K562 (cell line): ENCODE measurements at regions not wholly inside any gene's neighbourhood (a gene's known extent, or its start where the extent isn't known, plus 50 kb on each side); places are given as distances from the start of the nearest gene placed in this dataset.

Experiments used
- CHD4 ChIP-seq: fragments of 200-600 bp; sonication (generic); IDR thresholded peaks from 3 replicates; pipeline ENCODE4 v1.6.1; 2012; ENCODE audit warnings: low read depth, mild to moderate bottlenecking, mixed read lengths, low read length, inconsistent platforms; ENCODE audit not compliant: insufficient read depth, insufficient replicate concordance, poor library complexity, severe bottlenecking
- CTCF ChIP-seq, 3 experiments: IDR thresholded peaks in 2 of 3; conservative IDR thresholded peaks in 1 of 3; 2 replicates each; pipeline ENCODE4 v1.5.1; 2011 to 2012; ENCODE audit warnings: low read length in 3 of 3, mild to moderate bottlenecking in 3 of 3, control low read depth in 2 of 3, improper control_type of control experiment in 1 of 3, inconsistent platforms in 1 of 3, low read depth in 1 of 3, mixed read lengths in 1 of 3, moderate library complexity in 1 of 3; ENCODE audit not compliant: insufficient read depth in 2 of 3
- IRF2 ChIP-seq: sonication (generic); formaldehyde crosslinking; IDR thresholded peaks from 2 replicates; pipeline ENCODE4 v1.8.1; 2022; ENCODE audit warnings: mild to moderate bottlenecking, missing genetic modification reagents
- POLR2A ChIP-seq: fragments of 450-650 bp; conservative IDR thresholded peaks from 2 replicates; pipeline ENCODE4 v1.6.1; 2016
- ZBTB11 ChIP-seq, 3 experiments: fragments of 200-800 bp in 1 of 3; fragments of 250-450 bp in 1 of 3; fragments of 450-650 bp in 1 of 3; sonication (Bioruptor Pico) in 1 of 3; sonication (Bioruptor generic) in 1 of 3; formaldehyde crosslinking in 1 of 3; IDR thresholded peaks; 2 replicates each; pipeline versions ENCODE4 v1.6.1 to v1.8.0; 2016 to 2022; ENCODE audit warnings: mild to moderate bottlenecking in 2 of 3, missing genetic modification characterization in 2 of 3, missing compliant biosample characterization in 1 of 3, moderate library complexity in 1 of 3

- TF ChIP-seq POLR2A (no peak), CTCF (IDR thresholded peaks at IDR 0.05 in 2 of 3, conservative IDR thresholded peaks at IDR 0.05 in 1 of 3; ENCODE audit: insufficient read depth in 2 of 3, low read depth in 1 of 3, low read length in 3 of 3) (no peak), CHD4 (no peak), IRF2 (CRISPR knock-in tag) (no peak), ZBTB11 (CRISPR knock-in tag; IDR thresholded peaks at IDR 0.05) (no peak)
Observed at GRCh38 chr4:98816386-98816785, 112.5 kb downstream of the EIF4E start.
